HepG2 (cell line): ENCODE measurements at regions not wholly inside any gene's neighbourhood (a gene's known extent, or its start where the extent isn't known, plus 50 kb on each side); places are given as distances from the start of the nearest gene placed in this dataset.

Source experiments
- ATAC-seq: fragments of 200-7000 bp; cut with Tn5 transposase; 3 replicates; pipeline ENCODE4 v1.9.1; 2020; ENCODE audit warnings: mild to moderate bottlenecking, moderate library complexity
- BruUV-seq: library from RNA; stranded (reverse); fragments of 400-500 nt; replicated peaks from 2 replicates; lab custom pipeline; 2021; lab: Mats Ljungman, UMichigan
- CTCF ChIA-PET: fragments of 300-600 bp; formaldehyde crosslinking; extraction: SDS; loops from one replicate; lab custom pipeline; 2021; ENCODE audit warnings: low total read pairs, inconsistent platforms, low intra/inter-chr PET ratio; lab: Yijun Ruan, JAX
- POLR2A ChIA-PET: fragments of 350-600 bp; sonication (Branson Sonifier 250); formaldehyde crosslinking; loops from one replicate; lab custom pipeline; 2020; ENCODE audit warnings: antibody characterized with exemption, inconsistent platforms; lab: Yijun Ruan, JAX
- DNase-seq: peaks from one replicate; pipeline ENCODE4 v3.0.0-alpha.2; 2015; ENCODE audit warnings: low spot score
- FAIRE-seq: peaks from 3 replicates; lab custom pipeline; 2011; peaks lifted over from hg19 to GRCh38; lab: Jason Lieb, UNC
- H2AFZ ChIP-seq: one replicate; pipeline ENCODE4 v1.6.1; 2011; ENCODE audit warnings: low read length, inconsistent platforms
- H3K27ac ChIP-seq: fragments of 300-600 bp; 3 replicates; pipeline ENCODE4 v1.8.0; 2011; ENCODE audit warnings: mixed run types, mild to moderate bottlenecking, mixed read lengths, low read length, inconsistent platforms; ENCODE audit not compliant: insufficient read depth; ENCODE audit errors: extremely low read length
- H3K27me3 ChIP-seq, 2 experiments: fragments of 200-600 bp in 1 of 2; 2 replicates in 1 of 2; 3 replicates in 1 of 2; pipeline versions ENCODE4 v1.6.0 to v1.8.0; 2011; ENCODE audit warnings: low read length in 2 of 2, mild to moderate bottlenecking in 2 of 2, moderate library complexity in 2 of 2, inconsistent platforms in 1 of 2; ENCODE audit not compliant: insufficient read depth in 2 of 2, control insufficient read depth in 1 of 2
- H3K36me3 ChIP-seq, 2 experiments: fragments of 200-600 bp in 1 of 2; replicated peaks in 1 of 2; 2 replicates in 1 of 2; 3 replicates in 1 of 2; pipeline versions ENCODE4 v1.5.1 to v1.8.0; 2011; ENCODE audit warnings: low read length in 2 of 2, inconsistent platforms in 1 of 2; ENCODE audit not compliant: insufficient read depth in 2 of 2, control insufficient read depth in 1 of 2
- H3K4me1 ChIP-seq: 2 replicates; pipeline ENCODE4 v1.5.1; 2012; ENCODE audit warnings: low read length, inconsistent platforms; ENCODE audit not compliant: insufficient read depth
- H3K4me2 ChIP-seq: 2 replicates; pipeline ENCODE4 v1.6.0; 2011; ENCODE audit warnings: low read depth, low read length, inconsistent platforms
- H3K4me3 ChIP-seq, 3 experiments: fragments of 200-600 bp in 1 of 3; sonication (generic), shearing (Covaris generic) in 1 of 3; replicated peaks in 1 of 3; 2 replicates each; pipeline ENCODE4 v1.5.1; 2011 to 2016; ENCODE audit warnings: low read length in 3 of 3, inconsistent platforms in 2 of 3, low read depth in 2 of 3, mild to moderate bottlenecking in 2 of 3, control low read depth in 1 of 3, mixed read lengths in 1 of 3; ENCODE audit not compliant: insufficient read depth in 1 of 3
- H3K79me2 ChIP-seq: one replicate; pipeline ENCODE4 v1.6.1; 2011; ENCODE audit warnings: low read length, inconsistent platforms; ENCODE audit not compliant: insufficient read depth
- H3K9ac ChIP-seq: 2 replicates; pipeline ENCODE4 v1.6.0; 2011; ENCODE audit warnings: mild to moderate bottlenecking, low read depth, low read length, inconsistent platforms; ENCODE audit not compliant: insufficient read depth
- H3K9me3 ChIP-seq: 2 replicates; pipeline ENCODE4 v1.5.1; 2012; ENCODE audit warnings: mild to moderate bottlenecking, low read length
- H4K20me1 ChIP-seq: 2 replicates; pipeline ENCODE4 v1.6.0; 2011; ENCODE audit warnings: inconsistent platforms, mild to moderate bottlenecking, low read length, moderate library complexity; ENCODE audit not compliant: insufficient read depth
- CBFB ChIP-seq: sonication (generic); formaldehyde crosslinking; IDR thresholded peaks from 2 replicates; pipeline ENCODE4 v1.4.0; 2020; ENCODE audit warnings: missing genetic modification reagents
- DNMT1 ChIP-seq: sonication (generic); formaldehyde crosslinking; IDR thresholded peaks from 2 replicates; pipeline ENCODE4 v1.5.1; 2020; ENCODE audit warnings: mild to moderate bottlenecking, missing genetic modification reagents
- ETV5 ChIP-seq: IDR thresholded peaks from 2 replicates; pipeline ENCODE4 v1.6.1; 2018; ENCODE audit warnings: missing biosample characterization, missing genetic modification reagents, inconsistent platforms, borderline replicate concordance
- JARID2 ChIP-seq: sonication (generic); formaldehyde crosslinking; IDR thresholded peaks from 2 replicates; pipeline ENCODE4 v1.8.1; 2023; ENCODE audit warnings: missing genetic modification reagents, inconsistent platforms; ENCODE audit not compliant: insufficient replicate concordance
- NCOR1 ChIP-seq: fragments of 200-600 bp; sonication (generic); IDR thresholded peaks from 2 replicates; pipeline ENCODE4 v1.7.0; 2017; ENCODE audit warnings: antibody characterized with exemption, low read length, borderline replicate concordance
- ZHX1 ChIP-seq: sonication (generic); formaldehyde crosslinking; IDR thresholded peaks from 2 replicates; pipeline ENCODE4 v1.8.1; 2022; ENCODE audit warnings: low read depth, mild to moderate bottlenecking, missing genetic modification reagents
- ZNF136 ChIP-seq: sonication (generic); formaldehyde crosslinking; IDR thresholded peaks from 2 replicates; pipeline ENCODE4 v1.8.1; 2022; ENCODE audit warnings: low read depth, mild to moderate bottlenecking, moderate library complexity, missing genetic modification reagents
- ZNF343 ChIP-seq: sonication (generic); formaldehyde crosslinking; IDR thresholded peaks from 2 replicates; pipeline ENCODE4 v1.4.0; 2020; ENCODE audit warnings: mild to moderate bottlenecking, missing genetic modification reagents
- ZNF720 ChIP-seq: sonication (generic); formaldehyde crosslinking; IDR thresholded peaks from 2 replicates; pipeline ENCODE4 v1.4.0; 2020; ENCODE audit warnings: missing genetic modification reagents
- WGBS: methylation state at CpG from one replicate; pipeline ENCODE4 v1.1.6; 2017; ENCODE audit warnings: low lambda C conversion rate; 5-methylcytosine and 5-hydroxymethylcytosine counted together
- in situ Hi-C: cut with HindIII; loops from 2 replicates; pipeline ENCODE4 v1.10.0; 2017; ENCODE audit warnings: low pct_unique_long_range_greater_than_20kb; ENCODE audit not compliant: extremely low pct_ligation_motif_present
- intact Hi-C: fragments of 100-400 bp; cut with micrococcal nuclease; formaldehyde crosslinking; loops from one replicate; pipeline ENCODE4 v1.10.0; 2022; ENCODE audit not compliant: unreplicated experiment
- TF ChIP-seq, protein P1 (sequence below): sonication (generic); formaldehyde crosslinking; IDR thresholded peaks from 2 replicates; pipeline ENCODE4 v1.8.0; 2023; ENCODE audit warnings: mild to moderate bottlenecking, missing genetic modification reagents

DNA sequence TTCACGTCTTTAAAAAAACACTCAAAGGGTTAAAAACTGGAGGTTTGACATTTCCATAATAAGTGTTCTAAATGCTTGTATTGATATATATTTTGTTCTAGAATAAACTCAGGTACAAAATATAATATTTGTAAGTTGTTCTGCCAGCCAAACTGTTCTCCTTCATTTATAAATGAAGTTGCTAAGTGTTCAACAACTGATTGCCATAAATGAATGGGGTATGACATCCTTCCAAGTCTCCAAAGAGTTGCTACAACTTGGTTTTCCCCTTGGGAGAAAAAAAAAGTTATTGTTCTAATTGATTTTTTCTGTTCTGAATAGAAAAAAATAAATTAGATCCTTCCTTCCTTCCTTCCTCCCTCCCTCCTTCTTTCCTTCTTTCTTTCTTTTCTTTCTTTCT is 65.4 kb upstream of the BLID start:
- ChIA-PET CTCF (no interaction called here), POLR2A (no interaction called here)
- H3K4me1 ChIP-seq: no peaks in the 10 kb centered on the region
- intact Hi-C loops (no loop called here), in situ Hi-C loops (no loop called here)
- DNase-seq (no peak), FAIRE-seq (no peak), ATAC-seq (no peak)
- H2AFZ ChIP-seq: no peak overlapping the region
- no peak overlapping the region for H3K4me2 ChIP-seq
- no peaks in the 10 kb centered on the region; a peak in 1 of 5 replicates for H3K27me3 ChIP-seq
- H3K36me3 ChIP-seq: no peaks in the 10 kb centered on the region
- no peak overlapping the region for H3K27ac ChIP-seq
- H3K9ac ChIP-seq: no peak overlapping the region
- H3K79me2 ChIP-seq: no peaks in the 10 kb centered on the region
- H4K20me1 ChIP-seq: no peaks in the 10 kb centered on the region
- H3K4me3 ChIP-seq: no peak overlapping the region
- no TSS peak for BruUV-seq
- WGBS: 3% methylated on average over 1 of the region's 1 CpG
- TF ChIP-seq ZNF720 (CRISPR knock-in tag) (no peak), NCOR1 (no peak), ZHX1 (CRISPR knock-in tag) (no peak), ZNF343 (CRISPR knock-in tag) (no peak), ZNF136 (CRISPR knock-in tag) (no peak), ETV5 (CRISPR knock-in tag) (no peak), DNMT1 (no peak), CBFB (no peak), JARID2 (no peak)
- TF ChIP-seq, protein P1, sequence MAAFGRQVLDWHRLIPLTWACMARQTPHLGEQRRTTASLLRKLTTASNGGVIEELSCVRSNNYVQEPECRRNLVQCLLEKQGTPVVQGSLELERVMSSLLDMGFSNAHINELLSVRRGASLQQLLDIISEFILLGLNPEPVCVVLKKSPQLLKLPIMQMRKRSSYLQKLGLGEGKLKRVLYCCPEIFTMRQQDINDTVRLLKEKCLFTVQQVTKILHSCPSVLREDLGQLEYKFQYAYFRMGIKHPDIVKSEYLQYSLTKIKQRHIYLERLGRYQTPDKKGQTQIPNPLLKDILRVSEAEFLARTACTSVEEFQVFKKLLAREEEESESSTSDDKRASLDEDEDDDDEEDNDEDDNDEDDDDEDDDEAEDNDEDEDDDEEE (CRISPR knock-in tag): no peak
- H3K9me3 ChIP-seq: no peaks in the 10 kb centered on the region
